Ishikawa (cell line): ENCODE measurements at regions not wholly inside any gene's neighbourhood (a gene's known extent, or its start where the extent isn't known, plus 50 kb on each side); places are given as distances from the start of the nearest gene placed in this dataset.

Experiments used
- RAD21 ChIP-seq: IDR thresholded peaks from 2 replicates; pipeline ENCODE4 v1.6.1; 2012; ENCODE audit warnings: low read depth
- YY1 ChIP-seq: IDR thresholded peaks from 2 replicates; pipeline ENCODE4 v1.6.1; 2012; ENCODE audit warnings: low read depth
- TF ChIP-seq, protein P1 (sequence below): IDR thresholded peaks from 2 replicates; pipeline ENCODE4 v1.6.1; 2012; ENCODE audit warnings: low read depth, mild to moderate bottlenecking

GRCh38 chr6:91141346-91141745 lies 554.5 kb upstream of the MAP3K7 start:
- TF ChIP-seq, protein P1, sequence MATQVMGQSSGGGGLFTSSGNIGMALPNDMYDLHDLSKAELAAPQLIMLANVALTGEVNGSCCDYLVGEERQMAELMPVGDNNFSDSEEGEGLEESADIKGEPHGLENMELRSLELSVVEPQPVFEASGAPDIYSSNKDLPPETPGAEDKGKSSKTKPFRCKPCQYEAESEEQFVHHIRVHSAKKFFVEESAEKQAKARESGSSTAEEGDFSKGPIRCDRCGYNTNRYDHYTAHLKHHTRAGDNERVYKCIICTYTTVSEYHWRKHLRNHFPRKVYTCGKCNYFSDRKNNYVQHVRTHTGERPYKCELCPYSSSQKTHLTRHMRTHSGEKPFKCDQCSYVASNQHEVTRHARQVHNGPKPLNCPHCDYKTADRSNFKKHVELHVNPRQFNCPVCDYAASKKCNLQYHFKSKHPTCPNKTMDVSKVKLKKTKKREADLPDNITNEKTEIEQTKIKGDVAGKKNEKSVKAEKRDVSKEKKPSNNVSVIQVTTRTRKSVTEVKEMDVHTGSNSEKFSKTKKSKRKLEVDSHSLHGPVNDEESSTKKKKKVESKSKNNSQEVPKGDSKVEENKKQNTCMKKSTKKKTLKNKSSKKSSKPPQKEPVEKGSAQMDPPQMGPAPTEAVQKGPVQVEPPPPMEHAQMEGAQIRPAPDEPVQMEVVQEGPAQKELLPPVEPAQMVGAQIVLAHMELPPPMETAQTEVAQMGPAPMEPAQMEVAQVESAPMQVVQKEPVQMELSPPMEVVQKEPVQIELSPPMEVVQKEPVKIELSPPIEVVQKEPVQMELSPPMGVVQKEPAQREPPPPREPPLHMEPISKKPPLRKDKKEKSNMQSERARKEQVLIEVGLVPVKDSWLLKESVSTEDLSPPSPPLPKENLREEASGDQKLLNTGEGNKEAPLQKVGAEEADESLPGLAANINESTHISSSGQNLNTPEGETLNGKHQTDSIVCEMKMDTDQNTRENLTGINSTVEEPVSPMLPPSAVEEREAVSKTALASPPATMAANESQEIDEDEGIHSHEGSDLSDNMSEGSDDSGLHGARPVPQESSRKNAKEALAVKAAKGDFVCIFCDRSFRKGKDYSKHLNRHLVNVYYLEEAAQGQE = no peak
- TF ChIP-seq YY1 (no peak), RAD21 (no peak)
